Natural killer cell (primary cell): ENCODE measurements at regions not wholly inside any gene's neighbourhood (a gene's known extent, or its start where the extent isn't known, plus 50 kb on each side); places are given as distances from the start of the nearest gene placed in this dataset.

ENCODE experiments used
- ATAC-seq, 3 donors: fragments of 150-1000 bp in 2 of 3; fragments of 200-7000 bp in 1 of 3; cut with Tn5 transposase; 1 replicate in 1 of 3; 2 replicates in 2 of 3; pipeline ENCODE4 v1.10.0; 2021; ENCODE audit warnings: mild to moderate bottlenecking in 2 of 3, moderate library complexity in 2 of 3
- DNase-seq, 2 donors: peaks; one replicate each; pipeline versions ENCODE4 v3.0.0 to v3.0.0-alpha.2; 2013 to 2021; ENCODE audit warnings: mixed read lengths in 1 of 2
- H3K27ac ChIP-seq: one replicate; pipeline ENCODE4 v1.5.1; 2013; ENCODE audit warnings: mild to moderate bottlenecking, low read length
- H3K27me3 ChIP-seq: one replicate; pipeline ENCODE4 v1.6.1; 2013; ENCODE audit warnings: low read length; ENCODE audit not compliant: control insufficient read depth, insufficient read depth
- H3K36me3 ChIP-seq: one replicate; pipeline ENCODE4 v1.6.1; 2013; ENCODE audit warnings: low read length; ENCODE audit not compliant: control insufficient read depth, insufficient read depth
- H3K4me1 ChIP-seq: one replicate; pipeline ENCODE4 v1.6.1; 2013; ENCODE audit warnings: low read length; ENCODE audit not compliant: control insufficient read depth, insufficient read depth
- H3K4me3 ChIP-seq: one replicate; pipeline ENCODE4 v1.5.1; 2013; ENCODE audit warnings: low read length
- H3K9me3 ChIP-seq: one replicate; pipeline ENCODE4 v1.6.1; 2013; ENCODE audit warnings: low read length; ENCODE audit not compliant: control insufficient read depth, insufficient read depth
- H3K27ac Mint-ChIP-seq, 2 donors: one replicate each; pipeline ENCODE4 v1.8.0; 2022; ENCODE audit warnings: mild to moderate bottlenecking in 2 of 2, mixed read lengths in 2 of 2, moderate library complexity in 1 of 2
- H3K27me3 Mint-ChIP-seq, 2 donors: one replicate each; pipeline ENCODE4 v1.8.0; 2022; ENCODE audit warnings: low read depth in 2 of 2, mixed read lengths in 2 of 2
- H3K36me3 Mint-ChIP-seq: one replicate; pipeline ENCODE4 v1.8.0; 2022; ENCODE audit warnings: mixed read lengths
- H3K4me1 Mint-ChIP-seq, 2 donors: one replicate each; pipeline ENCODE4 v1.8.0; 2022; ENCODE audit warnings: mixed read lengths in 2 of 2
- H3K4me3 Mint-ChIP-seq: one replicate; pipeline ENCODE4 v1.8.0; 2022; ENCODE audit warnings: mild to moderate bottlenecking, moderate library complexity, mixed read lengths
- H3K9me3 Mint-ChIP-seq, 2 donors: one replicate each; pipeline ENCODE4 v1.8.0; 2022; ENCODE audit warnings: mixed read lengths in 2 of 2
- CTCF ChIP-seq: fragments of 200-600 bp; IDR thresholded peaks from one replicate; pipeline ENCODE4 v1.8.0; 2022; ENCODE audit warnings: antibody characterized with exemption
- WGBS: methylation state at CpG from one replicate; pipeline ENCODE4 v1.1.7; 2013; ENCODE audit warnings: missing lambda C conversion rate; ENCODE audit not compliant: insufficient coverage; 5-methylcytosine and 5-hydroxymethylcytosine counted together
- intact Hi-C: fragments of 100-400 bp; cut with micrococcal nuclease; formaldehyde crosslinking; loops from one replicate; pipeline ENCODE4 v1.14.2; 2022

- Mint-ChIP-seq H3K4me3 (no peak overlapping the region), H3K27me3 (no peaks in the 10 kb centered on the region), H3K9me3 (peaks cover 13 to 15% of the 10 kb centered on the region in 2 donors), H3K4me1 (no peaks in the 10 kb centered on the region), H3K36me3 (peaks cover 8% of the 10 kb centered on the region), H3K27ac (no peak overlapping the region)
- Histone ChIP-seq H3K9me3 (no peaks in the 10 kb centered on the region), H3K36me3 (no peaks in the 10 kb centered on the region), H3K4me1 (no peaks in the 10 kb centered on the region), H3K4me3 (no peak overlapping the region), H3K27ac (no peak overlapping the region), H3K27me3 (no peaks in the 10 kb centered on the region)
- intact Hi-C loops: no loop called here
- 88% methylated on average over 3 of the region's 3 CpGs for WGBS
- DNase-seq (no peak), ATAC-seq (no peak)
- TF ChIP-seq CTCF: no peak
Observed at GRCh38 chr1:177384461-177384860, 213.7 kb downstream of the BRINP2 start.

- H3K9me3 Mint-ChIP-seq: peaks cover 13 to 15% of the 10 kb centered on the region in 2 donors
- Histone ChIP-seq H3K9me3 (no peaks in the 10 kb centered on the region), H3K4me1 (no peaks in the 10 kb centered on the region), H3K27me3 (no peaks in the 10 kb centered on the region), H3K4me3 (no peak overlapping the region), H3K27ac (no peak overlapping the region), H3K36me3 (no peaks in the 10 kb centered on the region)
- intact Hi-C loops: no loop called here
- H3K27me3 Mint-ChIP-seq: no peaks in the 10 kb centered on the region
- ATAC-seq: no peak
- no peak overlapping the region for H3K27ac Mint-ChIP-seq
- WGBS: no CpG with 5 or more reads among the region's 1 CpG
- no peaks in the 10 kb centered on the region for H3K4me1 Mint-ChIP-seq
- TF ChIP-seq CTCF: no peak
- H3K36me3 Mint-ChIP-seq: peaks cover 8% of the 10 kb centered on the region
- DNase-seq: no peak
- no peak overlapping the region for H3K4me3 Mint-ChIP-seq
Observed at GRCh38 chr1:177383715-177384114, 213.0 kb downstream of the BRINP2 start.

GRCh38 chr1:177377866-177378265 lies 207.1 kb downstream of the BRINP2 start:
- Histone ChIP-seq H3K36me3 (no peaks in the 10 kb centered on the region), H3K9me3 (no peaks in the 10 kb centered on the region), H3K4me3 (no peak overlapping the region), H3K4me1 (no peaks in the 10 kb centered on the region), H3K27ac (no peak overlapping the region), H3K27me3 (no peaks in the 10 kb centered on the region)
- DNase-seq (no peak), ATAC-seq (no peak)
- WGBS: 59% methylated on average over 1 of the region's 2 CpGs
- Mint-ChIP-seq H3K4me1 (no peaks in the 10 kb centered on the region), H3K27ac (no peak overlapping the region), H3K9me3 (peaks cover 22 to 25% of the 10 kb centered on the region in 2 donors), H3K36me3 (peaks cover 8% of the 10 kb centered on the region), H3K4me3 (no peak overlapping the region), H3K27me3 (no peaks in the 10 kb centered on the region)
- TF ChIP-seq CTCF: no peak
- intact Hi-C loops: no loop called here

- Histone ChIP-seq H3K27me3 (no peaks in the 10 kb centered on the region), H3K36me3 (no peaks in the 10 kb centered on the region), H3K9me3 (no peaks in the 10 kb centered on the region), H3K27ac (no peak overlapping the region), H3K4me3 (no peak overlapping the region), H3K4me1 (no peaks in the 10 kb centered on the region)
- H3K4me3 Mint-ChIP-seq: no peak overlapping the region
- peaks cover 9 to 27% of the 10 kb centered on the region in 2 donors for H3K9me3 Mint-ChIP-seq
- H3K27ac Mint-ChIP-seq: no peak overlapping the region
- H3K4me1 Mint-ChIP-seq: no peaks in the 10 kb centered on the region
- intact Hi-C loops: no loop called here
- ATAC-seq (no peak), DNase-seq (no peak)
- no peaks in the 10 kb centered on the region for H3K27me3 Mint-ChIP-seq
- TF ChIP-seq CTCF: no peak
- H3K36me3 Mint-ChIP-seq: no peaks in the 10 kb centered on the region
Observed at GRCh38 chr1:177368255-177368654, 197.5 kb downstream of the BRINP2 start.
